Activated CD8-positive, alpha-beta memory T cell treated with anti-CD3 and anti-CD28 coated beads, Interleukin-2, amount 10 ng/mL, durations not matched to agents 7 days and 5 days (primary cell): ENCODE measurements at regions not wholly inside any gene's neighbourhood (a gene's known extent, or its start where the extent isn't known, plus 50 kb on each side); places are given as distances from the start of the nearest gene placed in this dataset.

Experiments
- ATAC-seq: fragments of 150-1000 bp; cut with Tn5 transposase; one replicate; pipeline ENCODE4 v1.10.0; 2021; ENCODE audit warnings: moderate library complexity
- CTCF ChIA-PET: fragments of 350-600 bp; sonication (Branson Sonifier 250); formaldehyde crosslinking; loops from one replicate; lab custom pipeline; 2021; ENCODE audit warnings: antibody characterized with exemption; lab: Charles Lee
- DNase-seq: peaks from one replicate; pipeline ENCODE4 v3.0.0-alpha.2; 2020
- H3K27ac Mint-ChIP-seq: one replicate; pipeline ENCODE4 v1.8.0; 2021; ENCODE audit warnings: mild to moderate bottlenecking, mixed read lengths
- H3K27me3 Mint-ChIP-seq: one replicate; pipeline ENCODE4 v1.8.0; 2021; ENCODE audit warnings: mixed read lengths
- H3K36me3 Mint-ChIP-seq: one replicate; pipeline ENCODE4 v1.8.0; 2021; ENCODE audit warnings: mild to moderate bottlenecking, mixed read lengths
- H3K4me1 Mint-ChIP-seq: one replicate; pipeline ENCODE4 v1.8.0; 2021; ENCODE audit warnings: mixed read lengths
- H3K4me3 Mint-ChIP-seq: one replicate; pipeline ENCODE4 v1.8.0; 2021; ENCODE audit warnings: mild to moderate bottlenecking, moderate library complexity, mixed read lengths
- H3K9me3 Mint-ChIP-seq: one replicate; pipeline ENCODE4 v1.8.0; 2022; ENCODE audit warnings: low read depth, mixed read lengths

DNA sequence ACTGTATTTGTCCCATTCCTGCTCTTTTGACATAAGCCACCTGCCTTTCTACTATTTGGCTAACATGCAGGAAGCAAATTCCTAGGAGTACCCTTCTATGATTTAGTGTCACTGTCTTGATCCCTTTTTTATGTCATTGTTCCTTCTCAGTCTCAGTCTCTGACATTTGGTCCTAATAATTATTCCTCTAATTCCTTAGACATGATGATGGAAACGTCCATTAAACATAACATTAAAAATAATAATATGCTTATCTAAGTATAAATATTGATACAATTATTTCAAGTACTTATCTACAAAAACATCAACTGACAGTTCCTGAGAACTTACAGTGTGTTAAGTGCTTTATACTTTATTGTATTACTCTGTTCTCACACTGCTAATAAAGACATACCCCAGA, 857.0 kb upstream of the LCORL start:
- no peak overlapping the region for H3K4me3 Mint-ChIP-seq
- CTCF ChIA-PET: no interaction called here

GRCh38 chr4:18869166-18869565, 847.6 kb upstream of the LCORL start:
- no peaks in the 10 kb centered on the region for H3K27me3 Mint-ChIP-seq
- DNase-seq (no peak), ATAC-seq (no peak)
- no peak overlapping the region for H3K4me3 Mint-ChIP-seq
- CTCF ChIA-PET: no interaction called here
- no peaks in the 10 kb centered on the region for H3K36me3 Mint-ChIP-seq
- no peaks in the 10 kb centered on the region for H3K4me1 Mint-ChIP-seq
- no peak overlapping the region for H3K27ac Mint-ChIP-seq
- peaks cover 9% of the 10 kb centered on the region for H3K9me3 Mint-ChIP-seq

More for the DNA sequence above, 857.0 kb upstream of the LCORL start:
- H3K36me3 Mint-ChIP-seq: no peaks in the 10 kb centered on the region
- H3K9me3 Mint-ChIP-seq: peaks cover 2% of the 10 kb centered on the region
- H3K27ac Mint-ChIP-seq: no peak overlapping the region
- no peaks in the 10 kb centered on the region for H3K4me1 Mint-ChIP-seq
- DNase-seq: no peak
- H3K27me3 Mint-ChIP-seq: no peaks in the 10 kb centered on the region
- ATAC-seq: no peak

DNA sequence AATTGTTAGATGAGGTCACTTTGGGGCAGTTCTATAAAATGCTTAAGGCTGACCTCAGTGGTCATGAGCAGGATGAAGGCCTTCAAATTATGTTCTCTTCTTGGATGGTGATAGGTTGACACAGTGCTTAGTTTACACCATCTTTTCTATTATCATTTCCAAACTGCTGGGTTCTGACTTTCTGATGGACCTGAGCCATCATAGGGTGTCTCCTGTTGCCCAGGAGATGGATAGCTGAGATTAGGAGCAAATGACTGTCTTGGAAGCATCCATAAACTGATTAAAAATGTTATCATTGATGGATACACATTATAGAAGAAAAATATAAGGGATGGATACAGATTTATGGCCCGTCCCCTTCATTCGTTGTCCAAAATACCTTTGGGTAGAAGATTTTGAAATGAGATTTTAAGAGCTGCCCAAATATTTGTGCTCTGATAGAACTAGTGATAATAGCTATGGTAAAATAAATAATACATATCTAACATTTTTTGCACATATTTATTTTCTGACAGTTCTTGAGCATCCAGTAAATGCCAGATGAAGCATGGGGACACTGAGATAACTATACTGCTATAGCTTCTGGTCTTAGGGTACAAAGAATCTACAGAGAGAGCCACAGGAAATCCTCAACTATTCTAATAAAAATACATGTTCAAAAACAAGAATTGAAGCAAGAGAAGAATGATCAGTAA, 839.4 kb upstream of the LCORL start:
- DNase-seq (no peak), ATAC-seq (no peak)

GRCh38 chr4:18859468-18859867, 837.9 kb upstream of the LCORL start:
- Mint-ChIP-seq H3K9me3 (peaks cover 14% of the 10 kb centered on the region), H3K36me3 (no peaks in the 10 kb centered on the region), H3K27me3 (no peaks in the 10 kb centered on the region), H3K4me3 (no peak overlapping the region), H3K27ac (no peak overlapping the region), H3K4me1 (no peaks in the 10 kb centered on the region)
- ATAC-seq: no peak
- CTCF ChIA-PET: no interaction called here
- DNase-seq: no peak

More for the DNA sequence above, 839.4 kb upstream of the LCORL start:
- Mint-ChIP-seq H3K27ac (no peak overlapping the region), H3K36me3 (no peaks in the 10 kb centered on the region), H3K4me1 (no peaks in the 10 kb centered on the region), H3K27me3 (no peaks in the 10 kb centered on the region), H3K9me3 (peaks cover 8% of the 10 kb centered on the region), H3K4me3 (no peak overlapping the region)
- CTCF ChIA-PET: no interaction called here

DNA sequence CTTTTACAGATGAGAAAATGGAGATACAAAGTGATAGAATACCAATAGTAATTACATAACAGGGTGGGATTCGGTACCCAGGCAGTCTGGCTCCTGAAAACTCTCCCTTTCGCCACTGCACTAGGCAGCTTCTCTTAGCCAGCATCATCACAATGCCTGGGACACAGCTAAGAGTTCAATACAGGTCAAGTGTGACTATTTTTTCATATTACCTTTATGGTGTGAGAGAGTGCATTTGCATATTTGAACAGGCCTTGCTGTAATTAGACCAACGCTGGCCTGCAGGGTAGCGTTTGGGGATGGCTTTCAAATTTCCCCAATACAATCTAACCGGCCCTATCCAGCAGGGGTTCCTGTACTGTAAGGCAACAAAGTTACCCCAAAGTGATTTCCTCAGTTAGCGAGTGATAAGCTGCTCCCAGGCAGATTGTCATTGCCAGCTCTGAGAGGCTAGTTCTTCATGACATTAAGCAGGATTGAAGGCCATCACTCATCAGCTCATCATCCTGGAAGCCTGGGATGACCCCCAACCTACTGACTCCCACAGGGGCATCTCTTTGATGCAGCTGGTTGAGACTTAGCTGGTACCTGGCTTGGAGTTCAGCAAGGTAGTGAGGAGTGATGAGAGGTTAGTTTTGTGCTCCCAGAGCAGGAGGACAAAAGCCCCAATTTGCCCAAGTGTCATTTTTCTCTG, 836.8 kb upstream of the LCORL start:
- DNase-seq (no peak), ATAC-seq (no peak)
- Mint-ChIP-seq H3K27me3 (no peaks in the 10 kb centered on the region), H3K9me3 (peaks cover 12% of the 10 kb centered on the region), H3K4me3 (no peak overlapping the region), H3K27ac (no peak overlapping the region), H3K4me1 (no peaks in the 10 kb centered on the region), H3K36me3 (no peaks in the 10 kb centered on the region)
- CTCF ChIA-PET: no interaction called here

DNA sequence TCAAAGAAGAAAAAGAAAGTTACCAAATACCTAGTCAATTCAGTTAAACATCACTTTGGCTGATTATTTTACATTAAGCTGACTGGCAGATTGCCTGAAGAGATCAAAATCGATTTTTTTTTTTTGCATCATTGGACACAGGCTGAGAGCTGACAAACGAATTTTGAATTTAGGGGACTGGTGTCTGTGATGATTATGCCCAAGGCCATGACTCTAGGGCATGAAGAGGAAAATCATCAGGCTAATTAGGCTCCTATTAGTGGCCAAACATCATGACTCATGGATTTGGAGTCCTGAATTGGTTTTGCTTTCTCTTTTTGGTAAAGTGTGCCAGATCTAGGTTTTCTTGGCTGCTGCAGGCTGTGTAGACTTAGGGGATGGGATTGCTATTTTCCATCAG, 829.3 kb upstream of the LCORL start:
- Mint-ChIP-seq H3K9me3 (peaks cover 10% of the 10 kb centered on the region), H3K27me3 (no peaks in the 10 kb centered on the region), H3K4me1 (no peaks in the 10 kb centered on the region), H3K27ac (no peak overlapping the region), H3K4me3 (no peak overlapping the region), H3K36me3 (no peaks in the 10 kb centered on the region)
- ATAC-seq: no peak
- CTCF ChIA-PET: no interaction called here
- DNase-seq: no peak

- ATAC-seq: no peak
- CTCF ChIA-PET: no interaction called here
Observed at GRCh38 chr4:18847249-18847890, 825.8 kb upstream of the LCORL start.

GRCh38 chr4:18846313-18846712, 824.8 kb upstream of the LCORL start:
- no peak for ATAC-seq
- Mint-ChIP-seq H3K27me3 (no peaks in the 10 kb centered on the region), H3K4me1 (no peaks in the 10 kb centered on the region), H3K4me3 (no peak overlapping the region), H3K36me3 (no peaks in the 10 kb centered on the region), H3K27ac (no peak overlapping the region), H3K9me3 (peaks cover 17% of the 10 kb centered on the region)
- DNase-seq: no peak
- CTCF ChIA-PET: no interaction called here

More at GRCh38 chr4:18847249-18847890, 825.8 kb upstream of the LCORL start:
- no peak overlapping the region for H3K4me3 Mint-ChIP-seq
- no peaks in the 10 kb centered on the region for H3K36me3 Mint-ChIP-seq
- DNase-seq: no peak
- H3K27me3 Mint-ChIP-seq: no peaks in the 10 kb centered on the region
- H3K9me3 Mint-ChIP-seq: peaks cover 11% of the 10 kb centered on the region
- H3K4me1 Mint-ChIP-seq: no peaks in the 10 kb centered on the region
- no peak overlapping the region for H3K27ac Mint-ChIP-seq

GRCh38 chr4:18844726-18845125, 823.2 kb upstream of the LCORL start:
- Mint-ChIP-seq H3K9me3 (peaks cover 17% of the 10 kb centered on the region), H3K4me1 (no peaks in the 10 kb centered on the region), H3K36me3 (no peaks in the 10 kb centered on the region), H3K27me3 (no peaks in the 10 kb centered on the region), H3K4me3 (no peak overlapping the region), H3K27ac (no peak overlapping the region)
- CTCF ChIA-PET: no interaction called here
- ATAC-seq: no peak
- DNase-seq: no peak

DNA sequence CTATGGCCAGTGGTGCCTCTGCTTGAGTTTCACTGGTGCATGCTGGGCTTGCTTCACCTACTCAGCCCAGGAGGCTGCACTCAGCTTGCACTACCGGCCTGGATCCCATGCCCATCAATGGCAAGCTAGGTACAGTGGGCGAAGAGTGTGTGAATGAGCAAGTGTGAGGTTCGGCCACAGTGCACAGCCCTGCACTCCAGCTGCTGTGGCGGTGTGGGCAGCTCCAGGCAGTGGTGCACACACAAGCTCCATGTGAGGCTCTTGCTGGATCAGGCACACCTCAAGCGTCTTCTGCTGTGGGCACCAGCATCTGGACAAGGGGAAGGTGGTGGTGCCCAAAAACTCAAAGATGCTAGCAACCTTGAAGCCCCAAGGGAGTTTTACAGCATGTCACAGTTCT, 820.9 kb upstream of the LCORL start:
- no peaks in the 10 kb centered on the region for H3K27me3 Mint-ChIP-seq
- no peaks in the 10 kb centered on the region for H3K4me1 Mint-ChIP-seq
- no peak overlapping the region for H3K4me3 Mint-ChIP-seq
- no peak for ATAC-seq
- H3K27ac Mint-ChIP-seq: no peak overlapping the region
- no peaks in the 10 kb centered on the region for H3K36me3 Mint-ChIP-seq
- peaks cover 12% of the 10 kb centered on the region for H3K9me3 Mint-ChIP-seq
- CTCF ChIA-PET: no interaction called here
- DNase-seq: no peak

DNA sequence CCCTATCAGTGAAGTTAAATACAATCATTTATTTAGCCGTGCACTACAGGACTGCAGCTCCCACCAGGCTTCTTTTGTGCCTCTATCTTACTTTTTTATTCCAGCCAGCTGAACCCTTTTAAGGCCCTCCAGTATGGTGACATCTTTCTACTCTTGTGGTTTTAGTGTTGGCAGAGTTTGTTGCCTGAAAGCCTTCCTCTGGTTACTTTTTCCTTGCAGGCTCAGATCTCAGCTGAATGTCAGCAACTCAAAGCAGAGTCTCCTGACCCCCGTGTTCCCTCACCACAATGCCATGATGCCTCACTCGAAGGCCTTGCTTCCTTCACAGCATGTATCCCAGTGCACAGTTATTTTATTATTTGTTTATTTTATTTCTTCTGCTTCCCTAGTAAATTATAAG, 818.9 kb upstream of the LCORL start:
- no peaks in the 10 kb centered on the region for H3K4me1 Mint-ChIP-seq
- H3K27ac Mint-ChIP-seq: no peak overlapping the region
- no peaks in the 10 kb centered on the region for H3K36me3 Mint-ChIP-seq
- H3K9me3 Mint-ChIP-seq: peaks cover 16% of the 10 kb centered on the region
- no peak overlapping the region for H3K4me3 Mint-ChIP-seq
- ATAC-seq: no peak
- CTCF ChIA-PET: no interaction called here
- no peaks in the 10 kb centered on the region for H3K27me3 Mint-ChIP-seq
- DNase-seq: no peak

DNA sequence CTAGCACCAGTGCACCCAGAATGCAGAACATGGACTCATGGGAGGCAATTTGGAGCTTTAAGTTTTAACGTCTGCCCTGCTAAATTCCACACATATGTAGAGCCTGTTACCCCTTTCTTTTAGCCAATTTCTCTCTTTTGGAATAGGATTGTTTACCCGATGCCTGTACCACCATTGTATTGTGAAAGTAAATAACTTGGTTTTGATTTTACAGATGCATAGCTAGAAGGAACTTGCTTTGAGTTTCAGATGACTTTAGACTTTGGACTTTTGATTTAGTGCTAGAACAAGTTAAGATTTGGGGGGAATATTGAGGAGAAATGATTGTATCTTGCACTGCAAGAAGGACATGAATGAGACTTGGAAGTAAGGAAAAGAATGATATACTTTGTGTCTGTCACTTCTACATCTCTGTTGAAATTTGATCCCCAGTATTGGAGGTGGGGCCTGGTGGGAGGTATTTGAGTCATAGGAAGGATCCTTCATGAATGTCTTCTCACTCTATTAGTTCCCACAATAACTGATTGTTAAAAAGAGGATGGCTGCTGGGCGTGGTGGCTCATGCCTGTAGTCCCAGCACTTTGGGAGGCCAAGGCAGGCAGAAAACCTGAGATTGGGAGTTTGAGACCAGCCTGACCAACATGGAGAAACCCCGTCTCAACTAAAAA, 794.8 kb upstream of the LCORL start:
- no peaks in the 10 kb centered on the region for H3K36me3 Mint-ChIP-seq
- CTCF ChIA-PET: no interaction called here
- no peaks in the 10 kb centered on the region for H3K4me1 Mint-ChIP-seq
- peaks cover 7% of the 10 kb centered on the region for H3K9me3 Mint-ChIP-seq
- no peaks in the 10 kb centered on the region for H3K27me3 Mint-ChIP-seq
- H3K4me3 Mint-ChIP-seq: no peak overlapping the region
- no peak for DNase-seq
- no peak for ATAC-seq
- H3K27ac Mint-ChIP-seq: no peak overlapping the region

GRCh38 chr4:18815779-18816173, 794.2 kb upstream of the LCORL start:
- CTCF ChIA-PET: no interaction called here
- H3K36me3 Mint-ChIP-seq: no peaks in the 10 kb centered on the region
- no peaks in the 10 kb centered on the region for H3K27me3 Mint-ChIP-seq
- H3K4me1 Mint-ChIP-seq: no peaks in the 10 kb centered on the region
- no peak for DNase-seq
- peaks cover 9% of the 10 kb centered on the region for H3K9me3 Mint-ChIP-seq
- no peak overlapping the region for H3K4me3 Mint-ChIP-seq
- no peak for ATAC-seq
- H3K27ac Mint-ChIP-seq: no peak overlapping the region
